ENCODE measurements at regions not wholly inside any gene's neighbourhood (a gene's known extent, or its start where the extent isn't known, plus 50 kb on each side); places are given as distances from the start of the nearest gene placed in this dataset.
"Not testable (repeated sequence)": the region's sequence is repeated elsewhere in the genome, so short reads cannot be mapped to it uniquely, and the experiment has no call there.

- TF ChIP-seq NANOG (IDR thresholded peaks at IDR 0.05; ENCODE audit: insufficient read depth, low read depth, low read length, poor library complexity, severe bottlenecking) (no peak), JUND (IDR thresholded peaks at IDR 0.05; ENCODE audit: low read length) (no peak), ASH2L (IDR thresholded peaks at IDR 0.05; ENCODE audit: low read length) (no peak), EP300 (IDR thresholded peaks at IDR 0.05; ENCODE audit: borderline replicate concordance in 1 of 2, low read depth in 2 of 2, low read length in 2 of 2) (no peak), RAD21 (IDR thresholded peaks at IDR 0.05 in 1 of 2, conservative IDR thresholded peaks at IDR 0.05 in 1 of 2; ENCODE audit: low read depth in 2 of 2, low read length in 2 of 2) (no peak), RBBP5 (IDR thresholded peaks at IDR 0.05; ENCODE audit: borderline replicate concordance, low read depth, low read length) (no peak), PHF8 (conservative IDR thresholded peaks at IDR 0.05; ENCODE audit: low read depth, low read length) (no peak)
These were observed 56.1 kb upstream of the ZNF300 start (continued) for GRCh38 chr5:150960791-150961396.

- FAIRE-seq; CTCF ChIA-PET (ENCODE audit: partially characterized antibody): not testable (repeated sequence)
These were observed 55.5 kb upstream of the ZNF300 start for GRCh38 chr5:150960323-150960722.

More at GRCh38 chr5:150960323-150960722, 55.5 kb upstream of the ZNF300 start:
- H4K8ac ChIP-seq (ENCODE audit: extremely low read depth, insufficient read depth, low read length); H2AK5ac ChIP-seq (ENCODE audit: low read depth, low read length); H3K4ac ChIP-seq (replicated peaks; ENCODE audit: insufficient read length, low read depth, low read length); H3K4me1 ChIP-seq (replicated peaks in 1 of 4; ENCODE audit: control insufficient read depth in 3 of 4, insufficient read depth in 4 of 4, low read length in 3 of 4); H3K9ac ChIP-seq (replicated peaks in 1 of 4; ENCODE audit: extremely low read depth in 1 of 4, low read depth in 3 of 4, low read length in 3 of 4); H2BK120ac ChIP-seq (replicated peaks; ENCODE audit: low read depth, low read length); H3K27me3 ChIP-seq (replicated peaks in 1 of 4; ENCODE audit: control insufficient read depth in 3 of 4, extremely low read depth in 1 of 4, insufficient read depth in 3 of 4, low read length in 3 of 4); H3K79me2 ChIP-seq (ENCODE audit: control insufficient read depth in 1 of 2, insufficient read depth in 2 of 2, low read length in 2 of 2); H2BK12ac ChIP-seq (ENCODE audit: low read depth, low read length); H3K14ac ChIP-seq (ENCODE audit: insufficient read length); DNase-seq (ENCODE audit: low read depth in 1 of 2, low spot score in 2 of 2); H4K5ac ChIP-seq (ENCODE audit: insufficient read length, low read depth, low read length); H3K23me2 ChIP-seq (ENCODE audit: low read depth, low read length); H3K27ac ChIP-seq (ENCODE audit: low read depth, low read length); H4K20me1 ChIP-seq (replicated peaks in 1 of 2; ENCODE audit: control insufficient read depth in 1 of 2, insufficient read depth in 2 of 2, low read length in 2 of 2); H2AFZ ChIP-seq (ENCODE audit: low read length); H3K79me1 ChIP-seq (ENCODE audit: low read depth, low read length); H2BK15ac ChIP-seq (ENCODE audit: low read length); H3K23ac ChIP-seq (ENCODE audit: insufficient read length); H3K4me3 ChIP-seq (ENCODE audit: extremely low read depth in 1 of 4, insufficient read depth in 2 of 4, low read depth in 3 of 4, low read length in 4 of 4); H2BK20ac ChIP-seq (ENCODE audit: low read length); POLR2A ChIA-PET (ENCODE audit: partially characterized antibody); H3K36me3 ChIP-seq (ENCODE audit: control insufficient read depth in 2 of 4, insufficient read depth in 4 of 4, low read length in 3 of 4); H4K91ac ChIP-seq (replicated peaks; ENCODE audit: insufficient read length, low read length); H3K18ac ChIP-seq (ENCODE audit: extremely low read depth, low read length); H2BK5ac ChIP-seq (ENCODE audit: low read depth, low read length); H3K4me2 ChIP-seq (ENCODE audit: insufficient read depth in 1 of 2, low read depth in 2 of 2, low read length in 2 of 2); H3K56ac ChIP-seq (replicated peaks; ENCODE audit: insufficient read length, low read depth, low read length): not testable (repeated sequence)
- peaks cover 47 to 56% of the 10 kb centered on the region in 2 experiments for H3K9me3 ChIP-seq (ENCODE audit: insufficient read depth in 2 of 2, low read depth in 1 of 2, low read length in 1 of 2)

Data from H1 (cell line).